GM13977 (cell line): ENCODE measurements at regions not wholly inside any gene's neighbourhood (a gene's known extent, or its start where the extent isn't known, plus 50 kb on each side); places are given as distances from the start of the nearest gene placed in this dataset.

Source experiments
- DNase-seq: peaks from one replicate; pipeline ENCODE4 v3.0.0; 2012; ENCODE audit warnings: low spot score
- in situ Hi-C: fragments of 300-500 bp; cut with MboI; formaldehyde crosslinking; loops from one replicate; pipeline ENCODE4 v1.12.0; 2022; ENCODE audit warnings: low sequenced_read_pairs, low pct_unique_long_range_greater_than_20kb, mixed read lengths, inconsistent platforms; ENCODE audit not compliant: unreplicated experiment
- TF ChIP-seq, protein P1 (sequence below): IDR thresholded peaks from 2 replicates; pipeline ENCODE4 v1.5.1; 2012; ENCODE audit warnings: mild to moderate bottlenecking, control low read depth; ENCODE audit not compliant: insufficient read depth; ENCODE audit errors: extremely low read depth, missing control alignments

DNA sequence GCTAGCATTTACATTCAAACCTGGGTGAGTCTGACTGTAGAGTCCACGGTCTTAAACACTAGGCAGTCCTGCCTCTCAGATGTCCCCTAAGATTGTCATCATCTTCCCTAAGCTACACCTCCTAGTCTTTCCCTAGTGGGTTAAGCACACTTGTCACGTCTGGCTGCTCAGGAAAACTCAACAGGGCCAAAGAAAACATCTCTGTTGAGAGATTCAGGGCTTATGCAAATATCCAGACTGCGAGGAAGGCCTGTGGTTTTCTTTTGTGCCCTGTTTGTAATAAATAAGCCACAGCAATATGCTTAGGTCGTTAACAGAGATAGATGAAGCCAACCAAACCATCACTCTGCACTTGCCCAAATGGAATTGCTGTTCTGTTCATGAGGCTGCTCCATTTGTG is 472.6 kb upstream of the DEPDC1 start:
- DNase-seq, result no peak
- TF ChIP-seq, protein P1, sequence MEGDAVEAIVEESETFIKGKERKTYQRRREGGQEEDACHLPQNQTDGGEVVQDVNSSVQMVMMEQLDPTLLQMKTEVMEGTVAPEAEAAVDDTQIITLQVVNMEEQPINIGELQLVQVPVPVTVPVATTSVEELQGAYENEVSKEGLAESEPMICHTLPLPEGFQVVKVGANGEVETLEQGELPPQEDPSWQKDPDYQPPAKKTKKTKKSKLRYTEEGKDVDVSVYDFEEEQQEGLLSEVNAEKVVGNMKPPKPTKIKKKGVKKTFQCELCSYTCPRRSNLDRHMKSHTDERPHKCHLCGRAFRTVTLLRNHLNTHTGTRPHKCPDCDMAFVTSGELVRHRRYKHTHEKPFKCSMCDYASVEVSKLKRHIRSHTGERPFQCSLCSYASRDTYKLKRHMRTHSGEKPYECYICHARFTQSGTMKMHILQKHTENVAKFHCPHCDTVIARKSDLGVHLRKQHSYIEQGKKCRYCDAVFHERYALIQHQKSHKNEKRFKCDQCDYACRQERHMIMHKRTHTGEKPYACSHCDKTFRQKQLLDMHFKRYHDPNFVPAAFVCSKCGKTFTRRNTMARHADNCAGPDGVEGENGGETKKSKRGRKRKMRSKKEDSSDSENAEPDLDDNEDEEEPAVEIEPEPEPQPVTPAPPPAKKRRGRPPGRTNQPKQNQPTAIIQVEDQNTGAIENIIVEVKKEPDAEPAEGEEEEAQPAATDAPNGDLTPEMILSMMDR, result no peak
- in situ Hi-C loops, result no loop called here

GRCh38 chr1:68970571-68970970 is 473.7 kb upstream of the DEPDC1 start:
- in situ Hi-C loops, result no loop called here
- TF ChIP-seq, protein P1, result no peak
- DNase-seq, result no peak

GRCh38 chr1:68973459-68974244 is 476.8 kb upstream of the DEPDC1 start:
- DNase-seq, result no peak
- in situ Hi-C loops, result no loop called here
- TF ChIP-seq, protein P1, result no peak

DNA sequence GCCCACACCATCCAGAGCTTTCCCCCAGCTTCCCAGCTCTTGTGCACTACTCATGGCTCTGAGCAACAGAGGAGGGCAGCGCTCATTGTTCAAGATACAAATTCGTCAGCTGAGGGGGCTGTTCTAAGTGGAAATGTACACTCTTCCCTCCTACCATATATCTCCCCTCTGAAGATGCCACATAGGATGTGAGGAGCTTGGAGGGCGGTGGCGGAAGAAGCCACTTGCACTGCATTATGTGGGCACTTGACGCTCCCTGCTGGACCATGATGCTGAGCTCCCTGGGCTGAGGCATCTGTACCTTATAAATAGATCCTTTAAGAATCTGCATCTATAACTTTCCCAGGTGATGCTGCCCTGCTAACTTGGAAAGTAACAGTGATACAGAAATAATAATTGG is 477.6 kb upstream of the DEPDC1 start:
- no peak for DNase-seq
- TF ChIP-seq, protein P1, result no peak
- in situ Hi-C loops, result no loop called here

- DNase-seq, result no peak
- TF ChIP-seq, protein P1, result no peak
- in situ Hi-C loops, result no loop called here
These were observed 478.5 kb upstream of the DEPDC1 start for GRCh38 chr1:68975212-68975933.

DNA sequence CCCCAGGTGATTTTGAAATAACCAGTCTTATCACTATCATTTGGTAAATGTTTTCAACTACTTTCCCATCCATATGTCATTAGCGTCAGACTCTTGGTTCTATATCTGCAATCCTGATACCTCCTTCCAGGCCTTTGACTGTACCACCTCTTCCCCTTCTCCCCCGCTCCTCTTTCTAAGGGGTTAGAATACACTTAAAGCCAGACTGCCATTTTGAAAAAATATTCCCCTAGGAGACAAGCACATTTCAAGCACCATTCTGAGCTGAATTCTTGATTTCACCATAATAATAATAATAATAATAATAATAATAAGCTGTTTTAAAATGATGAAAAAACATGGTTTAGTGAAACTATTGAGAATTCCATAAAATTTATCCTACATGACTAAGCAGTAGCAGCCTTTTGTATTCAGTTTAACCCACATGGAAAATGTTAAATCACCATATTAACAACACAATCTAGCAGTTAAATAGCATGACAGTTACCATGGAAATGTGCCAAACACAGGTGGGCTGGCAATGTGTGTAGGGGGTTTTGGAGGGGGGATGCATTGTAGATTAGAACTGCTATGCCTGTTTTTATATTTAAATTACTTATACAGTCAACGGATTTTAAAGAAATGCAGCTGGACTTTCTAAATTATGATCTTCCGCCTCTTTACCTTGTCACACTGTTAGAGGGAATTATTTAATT is 480.2 kb upstream of the DEPDC1 start:
- in situ Hi-C loops, result no loop called here
- no peak for DNase-seq
- TF ChIP-seq, protein P1, result no peak
